Endothelial cell of umbilical vein (primary cell): ENCODE measurements at regions not wholly inside any gene's neighbourhood (a gene's known extent, or its start where the extent isn't known, plus 50 kb on each side); places are given as distances from the start of the nearest gene placed in this dataset.

Source experiments
- BruUV-seq: library from RNA; stranded (reverse); fragments of 400-500 nt; replicated peaks from 2 replicates; lab custom pipeline; 2021; lab: Mats Ljungman, UMichigan
- CTCF ChIA-PET: fragments of 300-600, 350-600 bp; sonication (Branson Sonifier 250); formaldehyde crosslinking; loops from one replicate; lab custom pipeline; 2021; ENCODE audit warnings: antibody characterized with exemption, inconsistent platforms; lab: Charles Lee
- POLR2A ChIA-PET: fragments of 300-600, 350-600 bp; sonication (Branson Sonifier 250); formaldehyde crosslinking; loops from one replicate; lab custom pipeline; 2021; ENCODE audit warnings: antibody characterized with exemption, inconsistent platforms; lab: Charles Lee
- DNase-seq: peaks from one replicate; pipeline ENCODE4 v3.0.0-alpha.2; 2011; ENCODE audit warnings: low read depth, low spot score
- FAIRE-seq: peaks from 2 replicates; lab custom pipeline; 2011; peaks lifted over from hg19 to GRCh38; lab: Jason Lieb, UNC
- H2AFZ ChIP-seq: 2 replicates; pipeline ENCODE4 v1.6.0; 2012; ENCODE audit warnings: low read depth, low read length, control low read depth, inconsistent platforms
- H3K27ac ChIP-seq: 2 replicates; pipeline ENCODE4 v1.5.1; 2011; ENCODE audit warnings: low read depth, mild to moderate bottlenecking, control low read depth, low read length, moderate library complexity; ENCODE audit not compliant: insufficient read depth
- H3K27me3 ChIP-seq, 2 experiments: 2 replicates each; pipeline versions ENCODE4 v1.6.0 to v1.6.1; 2011; ENCODE audit warnings: low read length in 2 of 2, mixed read lengths in 1 of 2; ENCODE audit not compliant: control insufficient read depth in 2 of 2, insufficient read depth in 2 of 2
- H3K36me3 ChIP-seq, 2 experiments: 2 replicates in 1 of 2; 3 replicates in 1 of 2; pipeline ENCODE4 v1.5.1; 2011; ENCODE audit warnings: low read length in 2 of 2, mild to moderate bottlenecking in 1 of 2, moderate library complexity in 1 of 2; ENCODE audit not compliant: control insufficient read depth in 2 of 2, insufficient read depth in 2 of 2; ENCODE audit errors: extremely low read depth in 1 of 2
- H3K4me1 ChIP-seq: 3 replicates; pipeline ENCODE4 v1.5.1; 2011; ENCODE audit warnings: mild to moderate bottlenecking, low read length; ENCODE audit not compliant: control insufficient read depth, insufficient read depth; ENCODE audit errors: extremely low read depth
- H3K4me2 ChIP-seq: 2 replicates; pipeline ENCODE4 v1.6.1; 2011; ENCODE audit warnings: low read length, control low read depth, mixed read lengths; ENCODE audit not compliant: insufficient read depth
- H3K4me3 ChIP-seq, 3 experiments: fragments of 200-600 bp in 1 of 3; sonication (generic), shearing (Covaris generic) in 1 of 3; replicated peaks in 1 of 3; 2 replicates each; pipeline ENCODE4 v1.5.1; 2011 to 2016; ENCODE audit warnings: control low read depth in 3 of 3, low read length in 3 of 3, mild to moderate bottlenecking in 2 of 3, inconsistent platforms in 1 of 3, low read depth in 1 of 3, moderate library complexity in 1 of 3; ENCODE audit not compliant: insufficient read depth in 1 of 3
- H3K79me2 ChIP-seq: 2 replicates; pipeline ENCODE4 v1.6.0; 2012; ENCODE audit warnings: low read length, inconsistent platforms; ENCODE audit not compliant: control insufficient read depth, insufficient read depth
- H3K9ac ChIP-seq: replicated peaks from 2 replicates; pipeline ENCODE3; 2011; ENCODE audit warnings: low read length, control low read depth; ENCODE audit not compliant: insufficient read depth; ENCODE audit errors: extremely low read depth
- H3K9me1 ChIP-seq: replicated peaks from 3 replicates; pipeline ENCODE4 v1.6.0; 2011; ENCODE audit warnings: mild to moderate bottlenecking, low read length; ENCODE audit not compliant: control insufficient read depth, insufficient read depth; ENCODE audit errors: extremely low read depth
- H3K9me3 ChIP-seq: replicated peaks from 2 replicates; pipeline ENCODE4 v1.5.1; 2012; ENCODE audit warnings: low read length, inconsistent platforms; ENCODE audit not compliant: control insufficient read depth, insufficient read depth
- H4K20me1 ChIP-seq: replicated peaks from 2 replicates; pipeline ENCODE3; 2011; ENCODE audit warnings: mild to moderate bottlenecking, low read length; ENCODE audit not compliant: control insufficient read depth, insufficient read depth; ENCODE audit errors: extremely low read depth
- GATA2 ChIP-seq: IDR thresholded peaks from 2 replicates; pipeline ENCODE4 v1.7.0; 2011; ENCODE audit warnings: low read depth, mild to moderate bottlenecking, moderate library complexity, mixed read lengths, low read length; ENCODE audit not compliant: insufficient read length, insufficient read depth
- MAX ChIP-seq: IDR thresholded peaks from 2 replicates; pipeline ENCODE4 v1.6.1; 2011; ENCODE audit not compliant: insufficient read depth, insufficient read length
- POLR2AphosphoS5 ChIP-seq: IDR thresholded peaks from 2 replicates; pipeline ENCODE4 v1.6.1; 2012; ENCODE audit warnings: low read depth, mild to moderate bottlenecking, control low read depth, low read length, moderate library complexity; ENCODE audit not compliant: insufficient read depth
- dilution Hi-C: fragments of 300-500 bp; cut with MboI; formaldehyde crosslinking; loops from one replicate; pipeline ENCODE4 v1.15.0; 2019; ENCODE audit warnings: low sequenced_read_pairs; ENCODE audit not compliant: extremely low pct_ligation_motif_present
- intact Hi-C: fragments of 100-400 bp; cut with micrococcal nuclease; formaldehyde crosslinking; loops from one replicate; pipeline ENCODE4 v1.10.0; 2022

GRCh38 chr17:77054936-77055335 is 85.8 kb upstream of the SEC14L1 start:
- dilution Hi-C loops, result no loop called here
- BruUV-seq, result no TSS peak
- TF ChIP-seq POLR2AphosphoS5 (no peak), MAX (peak; percentile 0)
- Histone ChIP-seq H3K27me3 (peaks cover 5 to 6% of the 10 kb centered on the region in 2 experiments), H3K4me3 (no peak overlapping the region), H4K20me1 (no peaks in the 10 kb centered on the region), H2AFZ (no peak overlapping the region), H3K36me3 (no peaks in the 10 kb centered on the region), H3K4me1 (no peaks in the 10 kb centered on the region), H3K27ac (no peak overlapping the region), H3K9me3 (no peaks in the 10 kb centered on the region), H3K79me2 (no peaks in the 10 kb centered on the region), H3K9ac (no peak overlapping the region), H3K9me1 (no peaks in the 10 kb centered on the region), H3K4me2 (no peak overlapping the region)
- no peak for DNase-seq
- ChIA-PET POLR2A (no interaction called here), CTCF (interaction anchor here (0.6 to 6.2 kb wide), 2 partner anchors 109 to 185 kb away, joined by 3 to 334 read pairs; partner anchors contain the start of gene MGAT5B)
- intact Hi-C loops, result loop anchor here (5.0 kb wide), 1 partner anchor 318 kb away; the partner anchor contains the start of genes MFSD11 and SRSF2
- FAIRE-seq, result no peak

- POLR2A ChIA-PET, result no interaction called here
- intact Hi-C loops, result loop anchor here (5.0 kb wide), 1 partner anchor 318 kb away; the partner anchor contains the start of genes MFSD11 and SRSF2
These were observed 85.3 kb upstream of the SEC14L1 start for GRCh38 chr17:77055453-77055852.

More at GRCh38 chr17:77055453-77055852, 85.3 kb upstream of the SEC14L1 start:
- no TSS peak for BruUV-seq
- Histone ChIP-seq H3K4me3 (no peak overlapping the region), H3K9ac (no peak overlapping the region), H3K27me3 (peaks cover 2 to 5% of the 10 kb centered on the region in 2 experiments), H3K79me2 (no peaks in the 10 kb centered on the region), H2AFZ (no peak overlapping the region), H3K4me2 (no peak overlapping the region), H3K36me3 (no peaks in the 10 kb centered on the region), H3K9me1 (no peaks in the 10 kb centered on the region), H3K27ac (no peak overlapping the region), H3K4me1 (no peaks in the 10 kb centered on the region), H3K9me3 (no peaks in the 10 kb centered on the region), H4K20me1 (no peaks in the 10 kb centered on the region)
- FAIRE-seq (no peak), DNase-seq (no peak)
- TF ChIP-seq GATA2 (no peak), MAX (peak; percentile 17)
- dilution Hi-C loops, result no loop called here
- CTCF ChIA-PET, result interaction anchor here (0.7 to 6.2 kb wide), 14 partner anchors 11 to 252 kb away, joined by 3 to 334 read pairs (median 15); partner anchors contain the start of gene MGAT5B
